ENCODE measurements at regions not wholly inside any gene's neighbourhood (a gene's known extent, or its start where the extent isn't known, plus 50 kb on each side); places are given as distances from the start of the nearest gene placed in this dataset.

DNA sequence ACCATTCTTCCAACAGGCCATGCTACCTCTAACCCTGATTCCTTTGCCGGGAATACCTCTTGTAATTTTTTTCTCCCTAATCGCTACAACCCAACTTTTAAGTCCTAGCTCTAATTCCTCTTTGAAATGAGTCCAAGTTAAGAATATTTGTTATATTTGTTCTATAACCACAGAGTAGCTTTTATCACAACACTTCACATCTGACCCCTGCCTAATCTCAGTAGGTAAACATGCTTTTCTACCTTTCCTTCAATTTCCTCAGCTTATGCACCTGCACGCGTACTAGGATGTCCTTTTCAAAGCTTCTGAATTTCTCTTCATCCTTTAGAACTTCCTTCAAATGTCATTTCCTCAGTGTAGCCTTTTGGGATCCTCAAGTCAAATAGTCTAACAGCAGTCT, 915.5 kb upstream of the LCORL start (continued):
- TF ChIP-seq, protein P1, sequence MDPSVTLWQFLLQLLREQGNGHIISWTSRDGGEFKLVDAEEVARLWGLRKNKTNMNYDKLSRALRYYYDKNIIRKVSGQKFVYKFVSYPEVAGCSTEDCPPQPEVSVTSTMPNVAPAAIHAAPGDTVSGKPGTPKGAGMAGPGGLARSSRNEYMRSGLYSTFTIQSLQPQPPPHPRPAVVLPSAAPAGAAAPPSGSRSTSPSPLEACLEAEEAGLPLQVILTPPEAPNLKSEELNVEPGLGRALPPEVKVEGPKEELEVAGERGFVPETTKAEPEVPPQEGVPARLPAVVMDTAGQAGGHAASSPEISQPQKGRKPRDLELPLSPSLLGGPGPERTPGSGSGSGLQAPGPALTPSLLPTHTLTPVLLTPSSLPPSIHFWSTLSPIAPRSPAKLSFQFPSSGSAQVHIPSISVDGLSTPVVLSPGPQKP (IDR thresholded peaks at IDR 0.05; ENCODE audit: low read depth, low read length): no peak
- no peak for TF ChIP-seq REST (IDR thresholded peaks at IDR 0.05; ENCODE audit: low read depth, low read length)
- TF ChIP-seq SREBF1 (IDR thresholded peaks at IDR 0.05; ENCODE audit: low read length): no peak
- no peak for TF ChIP-seq E2F4 (IDR thresholded peaks at IDR 0.05; ENCODE audit: low read depth, low read length)
- no peak for TF ChIP-seq SPI1 (IDR thresholded peaks at IDR 0.05; ENCODE audit: borderline replicate concordance, insufficient read depth, low read depth, low read length)
- TF ChIP-seq SIN3A (IDR thresholded peaks at IDR 0.05; ENCODE audit: low read depth, low read length): no peak

All from GM12878 (cell line).